ENCODE measurements at regions not wholly inside any gene's neighbourhood (a gene's known extent, or its start where the extent isn't known, plus 50 kb on each side); places are given as distances from the start of the nearest gene placed in this dataset.
"Not testable (repeated sequence)": the region's sequence is repeated elsewhere in the genome, so short reads cannot be mapped to it uniquely, and the experiment has no call there.

DNA sequence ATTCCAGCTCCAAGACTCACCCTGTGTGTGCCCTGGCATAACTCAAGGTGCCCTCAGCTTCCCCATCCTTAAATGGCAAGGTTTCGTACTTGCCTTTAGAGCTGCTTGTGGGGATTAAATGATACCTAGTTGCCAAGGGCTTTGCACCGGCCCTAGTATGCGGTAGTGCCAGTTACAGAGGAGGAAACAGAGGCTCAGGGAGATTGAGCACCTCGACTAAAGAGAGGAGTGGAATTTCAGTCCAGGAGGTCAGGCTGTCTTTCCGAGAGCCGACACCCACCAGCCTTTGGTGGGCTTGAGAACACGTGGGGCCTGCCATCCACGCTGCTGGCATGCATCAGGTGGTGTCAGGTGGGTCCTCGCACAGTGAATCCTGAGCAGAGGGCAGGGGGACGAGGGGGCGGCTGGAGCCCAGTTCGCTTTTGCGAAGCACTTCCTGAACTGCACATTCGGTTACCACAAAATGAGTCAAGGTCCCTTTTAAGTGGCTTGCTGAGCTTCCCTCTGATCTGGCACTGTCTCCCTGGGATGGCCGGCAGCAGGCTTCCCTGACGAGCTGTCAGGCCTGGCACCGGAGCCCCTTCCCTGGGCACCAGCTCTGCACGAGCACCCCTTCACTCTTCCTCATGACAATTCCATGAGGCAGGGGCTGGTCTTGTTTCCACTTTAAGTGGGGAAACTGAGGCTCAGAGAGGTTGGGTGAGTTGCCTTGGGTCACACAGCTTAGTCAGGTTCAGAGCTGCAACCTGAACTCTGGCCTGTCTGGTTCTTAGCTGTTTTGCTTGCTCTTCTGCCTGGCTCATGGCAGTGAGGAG is 291.4 kb downstream of the BCL2L11 start:
- TF ChIP-seq, protein P1, sequence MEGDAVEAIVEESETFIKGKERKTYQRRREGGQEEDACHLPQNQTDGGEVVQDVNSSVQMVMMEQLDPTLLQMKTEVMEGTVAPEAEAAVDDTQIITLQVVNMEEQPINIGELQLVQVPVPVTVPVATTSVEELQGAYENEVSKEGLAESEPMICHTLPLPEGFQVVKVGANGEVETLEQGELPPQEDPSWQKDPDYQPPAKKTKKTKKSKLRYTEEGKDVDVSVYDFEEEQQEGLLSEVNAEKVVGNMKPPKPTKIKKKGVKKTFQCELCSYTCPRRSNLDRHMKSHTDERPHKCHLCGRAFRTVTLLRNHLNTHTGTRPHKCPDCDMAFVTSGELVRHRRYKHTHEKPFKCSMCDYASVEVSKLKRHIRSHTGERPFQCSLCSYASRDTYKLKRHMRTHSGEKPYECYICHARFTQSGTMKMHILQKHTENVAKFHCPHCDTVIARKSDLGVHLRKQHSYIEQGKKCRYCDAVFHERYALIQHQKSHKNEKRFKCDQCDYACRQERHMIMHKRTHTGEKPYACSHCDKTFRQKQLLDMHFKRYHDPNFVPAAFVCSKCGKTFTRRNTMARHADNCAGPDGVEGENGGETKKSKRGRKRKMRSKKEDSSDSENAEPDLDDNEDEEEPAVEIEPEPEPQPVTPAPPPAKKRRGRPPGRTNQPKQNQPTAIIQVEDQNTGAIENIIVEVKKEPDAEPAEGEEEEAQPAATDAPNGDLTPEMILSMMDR (IDR thresholded peaks at IDR 0.05), result not testable (repeated sequence)
- TF ChIP-seq EP300, POLR2A, POLR2AphosphoS5 (IDR thresholded peaks at IDR 0.05): not testable (repeated sequence)

Data from gastroesophageal sphincter (tissue), 3 donors.